Psoas muscle (tissue), 7 donors: ENCODE measurements at regions not wholly inside any gene's neighbourhood (a gene's known extent, or its start where the extent isn't known, plus 50 kb on each side); places are given as distances from the start of the nearest gene placed in this dataset.

Experiments
- ATAC-seq, 4 donors: fragments of 200-7000 bp; cut with Tn5 transposase; one replicate each; pipeline ENCODE4 v1.9.1; 2020; ENCODE audit warnings: moderate library complexity in 3 of 4, mild to moderate bottlenecking in 2 of 4
- DNase-seq, 2 donors: peaks; one replicate each; pipeline ENCODE4 v3.0.0-alpha.2; 2020
- H3K27ac ChIP-seq: fragments of 200-600 bp; one replicate; pipeline ENCODE4 v1.8.0; 2022
- H3K27me3 ChIP-seq, 3 donors: fragments of 200-600 bp in 1 of 3; one replicate each; pipeline versions ENCODE4 v1.6.1 to v1.8.0; 2013 to 2022; ENCODE audit warnings: low read length in 2 of 3, mild to moderate bottlenecking in 2 of 3, moderate library complexity in 1 of 3; ENCODE audit not compliant: insufficient read depth in 3 of 3
- H3K36me3 ChIP-seq, 2 donors: fragments of 200-600 bp in 1 of 2; one replicate each; pipeline versions ENCODE4 v1.6.1 to v1.8.0; 2013 to 2022; ENCODE audit warnings: low read depth in 1 of 2, mild to moderate bottlenecking in 1 of 2, moderate library complexity in 1 of 2; ENCODE audit not compliant: insufficient read depth in 1 of 2
- H3K4me1 ChIP-seq: fragments of 200-600 bp; one replicate; pipeline ENCODE4 v1.8.0; 2022
- H3K4me3 ChIP-seq: fragments of 200-600 bp; one replicate; pipeline ENCODE4 v1.8.0; 2022; ENCODE audit warnings: mild to moderate bottlenecking
- H3K9me3 ChIP-seq: fragments of 200-600 bp; one replicate; pipeline ENCODE4 v1.8.0; 2022
- WGBS, 3 donors: extraction: QIAGEN DNeasy Blood & Tissue Kit; methylation state at CpG; one replicate each; pipeline versions ENCODE4 v1.1.6 to v1.1.7; 2013; 5-methylcytosine and 5-hydroxymethylcytosine counted together
- intact Hi-C, 2 donors: fragments of 100-400 bp; cut with DNase I; formaldehyde crosslinking; loops; one replicate each; pipeline versions ENCODE4 v1.11.0 to v1.14.2; 2022
- TF ChIP-seq, protein P1 (sequence below): fragments of 200-600 bp; IDR thresholded peaks from one replicate; pipeline ENCODE4 v1.8.0; 2022; ENCODE audit warnings: antibody characterized with exemption
- donor health status: healthy with polysubstance abuse.
- donor health status: DM: no; HTN: no; CAD: no; lungs with moderate emphysema.
- donor health status: Bipolar disorder and iron deficiency.
- donor health status: healthy.
- donor health status: DM: yes; HTN: yes; CAD: no.
- donor health status: DM: no; HTN: no; CAD: no.
- donor health status: DM: yes; HTN: yes; CAD: no.

DNA sequence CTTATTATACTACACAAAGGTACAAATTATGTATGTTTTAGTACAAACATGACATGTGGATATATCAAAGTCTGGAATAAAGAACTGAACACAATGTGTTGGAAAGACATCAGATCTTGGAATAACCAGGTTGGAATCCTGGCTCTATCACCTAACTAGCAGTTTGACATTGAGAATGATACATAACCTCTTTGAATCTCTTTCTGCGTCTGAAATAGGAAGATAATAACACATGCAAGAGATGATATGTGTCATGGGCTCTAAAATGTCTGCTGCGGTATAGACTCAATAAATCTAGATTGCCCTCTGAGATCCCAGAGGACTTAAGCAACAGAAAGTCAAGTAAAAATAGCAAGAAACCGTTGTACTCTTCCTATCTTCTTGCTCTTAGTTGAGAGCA lies 66.8 kb upstream of the CCN2 start:
- Histone ChIP-seq H3K4me1 (no peaks in the 10 kb centered on the region), H3K36me3 (no peaks in the 10 kb centered on the region), H3K27ac (no peak overlapping the region), H3K27me3 (no peaks in the 10 kb centered on the region), H3K4me3 (no peak overlapping the region), H3K9me3 (no peaks in the 10 kb centered on the region)
- DNase-seq (no peak), ATAC-seq (no peak)
- intact Hi-C loops: no loop called here
- WGBS, 3 donors: 53 to 67% (median 67%) methylated on average over 3 of the region's 3 CpGs
- TF ChIP-seq, protein P1, sequence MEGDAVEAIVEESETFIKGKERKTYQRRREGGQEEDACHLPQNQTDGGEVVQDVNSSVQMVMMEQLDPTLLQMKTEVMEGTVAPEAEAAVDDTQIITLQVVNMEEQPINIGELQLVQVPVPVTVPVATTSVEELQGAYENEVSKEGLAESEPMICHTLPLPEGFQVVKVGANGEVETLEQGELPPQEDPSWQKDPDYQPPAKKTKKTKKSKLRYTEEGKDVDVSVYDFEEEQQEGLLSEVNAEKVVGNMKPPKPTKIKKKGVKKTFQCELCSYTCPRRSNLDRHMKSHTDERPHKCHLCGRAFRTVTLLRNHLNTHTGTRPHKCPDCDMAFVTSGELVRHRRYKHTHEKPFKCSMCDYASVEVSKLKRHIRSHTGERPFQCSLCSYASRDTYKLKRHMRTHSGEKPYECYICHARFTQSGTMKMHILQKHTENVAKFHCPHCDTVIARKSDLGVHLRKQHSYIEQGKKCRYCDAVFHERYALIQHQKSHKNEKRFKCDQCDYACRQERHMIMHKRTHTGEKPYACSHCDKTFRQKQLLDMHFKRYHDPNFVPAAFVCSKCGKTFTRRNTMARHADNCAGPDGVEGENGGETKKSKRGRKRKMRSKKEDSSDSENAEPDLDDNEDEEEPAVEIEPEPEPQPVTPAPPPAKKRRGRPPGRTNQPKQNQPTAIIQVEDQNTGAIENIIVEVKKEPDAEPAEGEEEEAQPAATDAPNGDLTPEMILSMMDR: no peak

DNA sequence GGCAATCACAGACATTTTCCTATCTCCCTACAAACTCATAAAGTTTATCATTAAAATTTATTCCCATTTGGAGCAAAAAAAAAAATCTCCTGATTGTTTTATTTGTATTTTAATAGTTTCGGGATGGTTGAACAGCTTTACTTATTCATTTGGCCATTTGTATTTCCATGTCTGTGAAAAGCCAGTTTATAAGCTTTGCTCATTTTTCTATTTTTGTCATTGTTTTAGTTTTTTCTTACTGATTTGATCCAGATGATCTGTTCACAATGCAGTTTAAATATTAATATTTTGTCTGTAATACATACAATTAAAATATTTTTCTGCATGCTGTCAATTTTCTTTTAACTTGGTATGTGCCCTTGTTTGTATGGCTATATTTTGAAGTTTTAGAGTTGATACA lies 65.2 kb upstream of the CCN2 start:
- no peaks in the 10 kb centered on the region for H3K27me3 ChIP-seq
- H3K36me3 ChIP-seq: no peaks in the 10 kb centered on the region
- 85 to 98% (median 89%) methylated on average over 1 of the region's 1 CpG for WGBS, 3 donors
- intact Hi-C loops: no loop called here
- ATAC-seq: no peak
- no peak overlapping the region for H3K4me3 ChIP-seq
- H3K9me3 ChIP-seq: no peaks in the 10 kb centered on the region
- TF ChIP-seq, protein P1: no peak
- H3K27ac ChIP-seq: no peak overlapping the region
- DNase-seq: no peak
- H3K4me1 ChIP-seq: no peaks in the 10 kb centered on the region

DNA sequence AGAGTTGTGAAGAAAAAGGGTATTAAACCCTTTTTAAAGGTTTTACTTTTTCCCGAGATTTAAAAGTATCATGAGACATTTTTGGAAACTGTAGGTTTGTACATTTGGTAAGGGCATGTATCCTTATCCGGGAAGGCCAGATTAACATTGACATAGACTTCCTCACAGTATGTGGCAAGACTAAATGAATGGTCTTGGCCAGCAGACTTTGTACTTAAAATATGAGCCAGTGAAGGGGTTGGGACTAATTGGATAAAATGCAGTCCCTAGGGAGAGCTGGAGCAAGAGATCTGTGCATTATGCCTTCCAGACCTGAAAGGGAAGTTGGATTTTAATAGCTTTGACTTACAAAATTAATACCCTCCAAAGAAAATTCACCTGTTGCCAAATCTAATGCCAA lies 60.4 kb upstream of the CCN2 start:
- ATAC-seq: no peak
- no peak for DNase-seq
- intact Hi-C loops: no loop called here
- TF ChIP-seq, protein P1: no peak
- Histone ChIP-seq H3K4me3 (no peak overlapping the region), H3K9me3 (no peaks in the 10 kb centered on the region), H3K27me3 (no peaks in the 10 kb centered on the region), H3K4me1 (no peaks in the 10 kb centered on the region), H3K27ac (no peak overlapping the region), H3K36me3 (no peaks in the 10 kb centered on the region)
- WGBS, 3 donors: 45 to 56% (median 46%) methylated on average over 2 of the region's 2 CpGs

DNA sequence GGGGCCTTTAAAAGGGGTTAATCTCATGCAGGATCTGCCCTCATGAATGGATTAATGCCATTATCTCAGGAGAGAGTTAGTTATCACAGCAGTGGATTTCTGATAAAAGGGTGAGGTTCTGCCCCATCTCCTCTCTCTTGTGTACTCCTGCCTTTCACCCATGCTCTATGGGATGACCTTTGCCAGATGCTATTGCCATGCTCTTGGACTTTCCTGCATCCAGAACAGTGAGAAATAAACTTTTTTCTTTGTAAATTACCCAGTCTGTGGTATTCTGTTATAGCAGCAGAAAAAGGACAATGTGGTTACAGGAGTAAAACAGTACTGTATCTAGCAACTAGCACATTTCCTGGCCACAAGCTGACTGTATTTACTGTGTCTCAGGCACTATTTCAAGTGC lies 58.0 kb upstream of the CCN2 start:
- Histone ChIP-seq H3K36me3 (no peaks in the 10 kb centered on the region), H3K4me1 (no peaks in the 10 kb centered on the region), H3K27ac (no peak overlapping the region), H3K27me3 (no peaks in the 10 kb centered on the region), H3K4me3 (no peak overlapping the region), H3K9me3 (no peaks in the 10 kb centered on the region)
- intact Hi-C loops: no loop called here
- no peak for ATAC-seq
- TF ChIP-seq, protein P1: no peak
- no peak for DNase-seq

DNA sequence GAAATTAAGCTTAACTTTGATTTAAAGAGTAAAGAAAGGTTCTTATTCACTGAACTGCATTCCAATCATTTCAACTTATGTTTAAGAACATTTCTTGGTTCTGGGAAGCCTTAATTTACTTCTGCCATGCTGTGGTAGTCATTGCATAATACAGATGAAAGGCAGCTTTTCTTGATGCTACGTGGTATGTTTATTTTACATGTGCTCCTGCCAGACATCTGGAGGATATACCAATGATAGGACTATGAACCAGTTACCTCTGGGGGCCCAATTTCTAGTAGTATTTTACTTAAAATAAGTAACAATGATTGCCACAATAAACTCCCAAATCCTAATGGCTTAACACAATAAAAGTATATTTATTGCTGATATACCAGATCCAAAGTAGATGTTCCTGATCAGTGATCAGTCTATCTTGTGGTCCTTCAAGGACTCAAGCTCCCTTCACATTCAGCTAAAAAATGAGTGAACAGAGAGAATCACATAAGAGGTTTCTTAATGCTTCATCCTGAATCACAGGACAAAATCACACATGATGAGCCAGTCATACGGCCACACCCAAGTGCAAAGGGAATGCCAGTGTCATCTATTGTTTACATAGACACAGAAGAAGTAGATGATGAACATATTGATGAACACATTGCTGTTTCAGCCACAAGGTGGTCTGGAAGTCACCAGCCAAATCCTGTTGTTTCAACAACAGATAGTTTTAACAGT lies 56.5 kb upstream of the CCN2 start:
- Histone ChIP-seq H3K27ac (no peak overlapping the region), H3K27me3 (no peaks in the 10 kb centered on the region), H3K9me3 (no peaks in the 10 kb centered on the region), H3K4me3 (no peak overlapping the region), H3K4me1 (no peaks in the 10 kb centered on the region), H3K36me3 (no peaks in the 10 kb centered on the region)
- DNase-seq (no peak), ATAC-seq (no peak)
- intact Hi-C loops: no loop called here
- WGBS, 3 donors: 78 to 85% (median 85%) methylated on average over 2 of the region's 2 CpGs
- TF ChIP-seq, protein P1: no peak
